ENCODE measurements at regions not wholly inside any gene's neighbourhood (a gene's known extent, or its start where the extent isn't known, plus 50 kb on each side); places are given as distances from the start of the nearest gene placed in this dataset.

DNA sequence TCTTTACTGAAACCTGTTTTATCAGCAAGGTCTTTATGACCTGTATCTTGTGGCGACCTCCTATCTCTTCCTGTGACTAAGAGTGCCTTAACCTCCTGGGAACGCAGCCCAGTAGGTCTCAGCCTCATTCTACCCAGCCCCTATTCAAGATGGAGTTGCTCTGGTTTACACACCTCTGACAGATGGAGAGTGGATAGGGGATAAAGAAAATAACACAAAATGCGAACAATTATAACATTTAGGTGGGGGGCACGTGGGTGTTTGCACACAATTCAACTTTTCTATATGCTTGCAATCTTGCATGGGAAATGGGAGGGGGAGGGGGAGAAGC is 83.3 kb downstream of the RMI2 start:
- DNase-seq (ENCODE audit: low spot score): no peak
- Mint-ChIP-seq H3K27ac (ENCODE audit: unreplicated experiment) (no peak overlapping the region), H3K9me3 (ENCODE audit: unreplicated experiment) (no peaks in the 10 kb centered on the region), H3K4me1 (ENCODE audit: unreplicated experiment) (peaks cover 2% of the 10 kb centered on the region), H3K4me3 (ENCODE audit: unreplicated experiment) (no peak overlapping the region), H3K27me3 (ENCODE audit: unreplicated experiment) (peaks cover 1% of the 10 kb centered on the region), H3K36me3 (ENCODE audit: low read depth, unreplicated experiment) (no peaks in the 10 kb centered on the region)
- no peak for TF ChIP-seq CTCF (IDR thresholded peaks at IDR 0.05; ENCODE audit: unreplicated experiment)

GRCh38 chr16:11429123-11429522 is 83.9 kb downstream of the RMI2 start:
- Mint-ChIP-seq H3K4me3 (ENCODE audit: unreplicated experiment) (no peak overlapping the region), H3K36me3 (ENCODE audit: low read depth, unreplicated experiment) (no peaks in the 10 kb centered on the region), H3K9me3 (ENCODE audit: unreplicated experiment) (no peaks in the 10 kb centered on the region), H3K27ac (ENCODE audit: unreplicated experiment) (no peak overlapping the region), H3K4me1 (ENCODE audit: unreplicated experiment) (peaks cover 2% of the 10 kb centered on the region), H3K27me3 (ENCODE audit: unreplicated experiment) (peaks cover 1% of the 10 kb centered on the region)
- no peak for DNase-seq (ENCODE audit: low spot score)
- no peak for TF ChIP-seq CTCF (IDR thresholded peaks at IDR 0.05; ENCODE audit: unreplicated experiment)

DNA sequence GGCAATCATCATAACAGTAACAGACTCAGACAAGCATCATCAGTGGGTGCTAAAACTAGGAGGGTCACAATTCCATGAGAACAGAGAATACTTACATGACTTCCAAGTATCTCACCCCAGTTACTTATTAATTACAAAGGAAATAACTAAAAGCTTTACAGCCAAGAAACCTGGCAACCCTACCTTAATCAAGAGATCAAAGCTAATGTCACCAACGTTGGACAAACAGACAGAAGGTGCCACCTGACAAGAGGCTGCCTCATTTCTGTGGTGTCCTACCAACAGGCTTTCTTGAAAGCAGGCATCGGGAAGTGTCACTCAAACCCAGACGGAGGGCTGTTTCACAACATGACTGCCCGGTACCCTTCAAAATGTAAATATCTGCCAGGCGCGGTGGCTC is 84.6 kb downstream of the RMI2 start:
- DNase-seq (ENCODE audit: low spot score): no peak
- H3K27me3 Mint-ChIP-seq (ENCODE audit: unreplicated experiment): peaks cover 1% of the 10 kb centered on the region
- no peaks in the 10 kb centered on the region for H3K4me1 Mint-ChIP-seq (ENCODE audit: unreplicated experiment)
- no peaks in the 10 kb centered on the region for H3K9me3 Mint-ChIP-seq (ENCODE audit: unreplicated experiment)
- H3K4me3 Mint-ChIP-seq (ENCODE audit: unreplicated experiment): no peak overlapping the region
- no peak overlapping the region for H3K27ac Mint-ChIP-seq (ENCODE audit: unreplicated experiment)
- H3K36me3 Mint-ChIP-seq (ENCODE audit: low read depth, unreplicated experiment): no peaks in the 10 kb centered on the region
- no peak for TF ChIP-seq CTCF (IDR thresholded peaks at IDR 0.05; ENCODE audit: unreplicated experiment)

DNA sequence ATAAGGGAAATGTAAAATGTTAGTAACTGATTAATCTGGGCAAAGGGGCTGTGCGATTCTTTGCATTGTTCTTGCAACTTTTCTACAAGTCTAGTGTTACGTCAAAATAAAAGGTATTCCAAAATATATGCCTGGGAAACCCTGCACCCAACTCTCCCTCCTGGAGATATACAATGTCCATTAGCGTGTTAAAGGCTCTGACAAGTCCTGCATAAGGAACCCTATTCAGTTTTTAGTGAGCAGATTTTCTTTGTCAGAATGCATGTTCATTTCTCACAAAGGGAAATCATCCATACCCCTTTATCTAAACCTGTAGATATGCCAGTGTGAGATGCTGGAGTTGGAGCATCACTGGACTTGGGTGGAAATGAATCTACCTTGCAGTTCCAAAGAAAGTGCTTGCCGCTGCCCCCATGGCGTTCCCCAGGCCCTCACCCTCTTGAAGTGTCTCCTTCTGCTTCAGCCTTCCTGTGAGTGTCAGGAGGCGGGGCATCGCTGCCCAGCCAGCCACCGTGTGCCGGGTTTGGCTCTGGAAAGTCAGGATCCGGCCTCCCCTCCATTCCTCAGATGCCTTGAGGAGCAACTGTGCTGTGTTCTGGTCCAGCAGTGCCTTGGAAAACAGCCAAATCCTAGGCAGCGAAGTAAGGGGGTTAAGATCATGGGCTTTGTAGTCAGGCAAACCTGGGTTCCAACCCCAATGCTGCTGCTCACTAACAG is 85.5 kb downstream of the RMI2 start:
- TF ChIP-seq CTCF (IDR thresholded peaks at IDR 0.05; ENCODE audit: unreplicated experiment): no peak
- DNase-seq (ENCODE audit: low spot score): no peak
- H3K9me3 Mint-ChIP-seq (ENCODE audit: unreplicated experiment): no peaks in the 10 kb centered on the region
- no peak overlapping the region for H3K4me3 Mint-ChIP-seq (ENCODE audit: unreplicated experiment)
- H3K27ac Mint-ChIP-seq (ENCODE audit: unreplicated experiment): no peak overlapping the region
- peaks cover 1% of the 10 kb centered on the region for H3K27me3 Mint-ChIP-seq (ENCODE audit: unreplicated experiment)
- no peaks in the 10 kb centered on the region for H3K4me1 Mint-ChIP-seq (ENCODE audit: unreplicated experiment)
- no peaks in the 10 kb centered on the region for H3K36me3 Mint-ChIP-seq (ENCODE audit: low read depth, unreplicated experiment)

GRCh38 chr16:11431915-11432465 is 86.7 kb downstream of the RMI2 start:
- no peak for DNase-seq (ENCODE audit: low spot score)
- Mint-ChIP-seq H3K9me3 (ENCODE audit: unreplicated experiment) (no peaks in the 10 kb centered on the region), H3K27me3 (ENCODE audit: unreplicated experiment) (peaks cover 1% of the 10 kb centered on the region), H3K4me3 (ENCODE audit: unreplicated experiment) (no peak overlapping the region), H3K27ac (ENCODE audit: unreplicated experiment) (no peak overlapping the region), H3K4me1 (ENCODE audit: unreplicated experiment) (no peaks in the 10 kb centered on the region), H3K36me3 (ENCODE audit: low read depth, unreplicated experiment) (no peaks in the 10 kb centered on the region)
- TF ChIP-seq CTCF (IDR thresholded peaks at IDR 0.05; ENCODE audit: unreplicated experiment): no peak
